H7 (cell line): ENCODE measurements at regions not wholly inside any gene's neighbourhood (a gene's known extent, or its start where the extent isn't known, plus 50 kb on each side); places are given as distances from the start of the nearest gene placed in this dataset.
"Not testable (repeated sequence)": the region's sequence is repeated elsewhere in the genome, so short reads cannot be mapped to it uniquely, and the experiment has no call there.

Source experiments
- DNase-seq: peaks from one replicate; pipeline ENCODE4 v3.0.0; 2012
- H3K27me3 ChIP-seq: 2 replicates; pipeline ENCODE4 v1.6.0; 2011; ENCODE audit warnings: mild to moderate bottlenecking, low read length; ENCODE audit not compliant: control insufficient read depth, insufficient read depth
- H3K36me3 ChIP-seq: replicated peaks from 2 replicates; pipeline ENCODE4 v1.5.1; 2011; ENCODE audit warnings: low read length; ENCODE audit not compliant: control insufficient read depth, insufficient read depth
- H3K4me3 ChIP-seq: 2 replicates; pipeline ENCODE4 v1.5.1; 2011; ENCODE audit warnings: low read depth, mild to moderate bottlenecking, control low read depth, low read length, moderate library complexity; ENCODE audit not compliant: insufficient read depth

DNA sequence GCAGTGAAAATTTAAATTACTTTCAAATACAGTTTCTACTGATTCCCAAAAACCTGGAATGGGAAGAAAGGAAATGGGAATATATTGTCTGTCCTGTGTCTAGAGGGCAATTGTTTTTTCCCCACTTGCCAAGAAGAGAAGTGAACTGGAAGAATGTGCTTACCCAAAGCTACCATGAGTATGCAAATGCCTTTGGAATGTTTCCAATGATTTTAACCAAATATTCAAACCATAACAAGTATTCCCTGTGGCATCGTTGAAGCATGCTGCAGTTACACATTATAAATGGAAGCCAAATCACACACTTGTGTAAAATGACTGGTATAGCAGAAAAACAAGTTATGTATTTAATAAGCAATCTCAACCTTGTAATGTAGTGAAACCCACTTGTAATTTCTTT, 368.2 kb downstream of the GBE1 start:
- DNase-seq: no peak
- Histone ChIP-seq H3K4me3 (no peak overlapping the region), H3K27me3 (no peaks in the 10 kb centered on the region), H3K36me3 (no peaks in the 10 kb centered on the region)

DNA sequence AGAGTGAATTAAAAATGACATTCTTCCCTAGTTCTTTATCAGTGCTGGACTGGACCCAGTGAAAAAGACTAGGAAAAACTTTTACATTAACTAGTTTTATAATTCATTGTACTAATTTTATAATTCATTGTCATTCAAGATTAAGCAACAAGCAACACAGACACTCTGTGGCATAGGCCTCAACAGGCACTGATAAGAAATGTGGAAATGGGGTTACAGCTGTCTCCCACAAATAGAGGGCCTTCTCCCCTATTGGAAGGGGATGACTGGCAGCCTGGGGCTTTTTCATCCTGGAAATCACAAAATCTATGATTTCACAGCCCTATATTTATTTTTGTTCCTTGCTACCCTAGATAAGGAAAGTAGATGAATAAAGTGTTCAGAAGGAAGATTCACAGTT, 370.6 kb downstream of the GBE1 start:
- Histone ChIP-seq H3K27me3 (no peaks in the 10 kb centered on the region), H3K4me3 (no peak overlapping the region), H3K36me3 (no peaks in the 10 kb centered on the region)
- no peak for DNase-seq

DNA sequence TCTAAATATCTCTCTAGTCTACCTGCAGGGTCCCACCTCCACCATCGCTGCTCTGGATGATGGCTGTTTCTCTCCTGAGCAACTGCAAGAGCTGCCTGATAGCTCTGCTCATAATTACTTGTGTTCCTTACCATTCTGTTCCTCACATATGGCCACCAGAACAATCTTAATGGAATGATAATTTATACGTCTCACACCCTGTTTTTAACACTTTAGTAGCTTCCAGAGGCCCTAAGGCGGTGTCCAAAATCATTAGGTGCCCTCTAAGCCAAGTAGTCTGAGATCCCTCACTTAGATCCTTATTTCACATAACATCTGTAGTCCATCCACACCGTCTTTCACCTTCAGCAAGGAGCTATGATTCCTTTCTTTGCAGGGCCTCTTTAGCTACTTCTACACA, 373.3 kb downstream of the GBE1 start:
- H3K27me3 ChIP-seq: no peaks in the 10 kb centered on the region
- no peak for DNase-seq
- H3K36me3 ChIP-seq: no peaks in the 10 kb centered on the region
- H3K4me3 ChIP-seq: no peak overlapping the region

- no peak overlapping the region for H3K4me3 ChIP-seq
- H3K27me3 ChIP-seq: no peaks in the 10 kb centered on the region
- DNase-seq: no peak
- no peaks in the 10 kb centered on the region for H3K36me3 ChIP-seq
Measured at GRCh38 chr3:81382470-81382869, 379.0 kb downstream of the GBE1 start.

DNA sequence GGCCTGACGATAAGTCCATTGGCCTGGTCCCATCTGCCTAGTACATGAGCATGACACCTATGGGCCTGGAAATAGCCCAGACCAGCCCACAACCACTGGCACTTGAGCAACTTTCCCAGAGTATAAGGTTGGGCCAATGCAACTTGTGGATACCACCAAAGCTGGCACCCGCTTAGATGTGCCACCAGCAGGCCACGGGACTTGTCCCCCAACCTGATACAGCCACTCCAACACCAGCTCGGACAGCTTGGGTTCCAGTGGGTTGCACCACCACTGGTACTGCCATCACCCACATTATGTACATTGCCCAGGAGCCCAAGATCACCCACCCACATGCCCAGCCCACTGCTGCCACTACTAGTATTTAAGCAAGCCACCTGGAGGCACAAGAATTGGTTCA, 381.2 kb downstream of the GBE1 start:
- DNase-seq: no peak
- Histone ChIP-seq H3K4me3 (no peak overlapping the region), H3K36me3 (no peaks in the 10 kb centered on the region), H3K27me3 (no peaks in the 10 kb centered on the region)

- H3K36me3 ChIP-seq: no peaks in the 10 kb centered on the region
- no peak overlapping the region for H3K4me3 ChIP-seq
- H3K27me3 ChIP-seq: no peaks in the 10 kb centered on the region
- no peak for DNase-seq
Measured at GRCh38 chr3:81378552-81379293, 382.7 kb downstream of the GBE1 start.

DNA sequence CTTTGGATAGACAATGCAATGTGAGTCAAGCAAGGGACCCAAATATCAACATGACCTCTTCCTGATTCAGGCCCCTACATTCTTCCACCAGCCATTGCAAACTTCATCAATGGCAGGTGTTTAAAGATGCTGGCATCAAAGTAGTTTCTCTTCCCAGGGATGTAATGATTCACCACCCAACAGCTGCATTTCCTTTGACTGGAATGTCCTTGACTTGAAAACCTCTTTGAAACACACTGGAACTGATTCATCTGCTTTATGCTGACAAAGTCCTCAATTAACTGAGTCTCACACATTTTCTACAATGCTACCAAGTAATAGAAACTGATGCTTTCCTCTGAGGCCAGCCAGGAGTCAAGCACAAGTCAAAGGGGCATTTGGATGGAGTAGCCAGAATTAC, 385.5 kb downstream of the GBE1 start:
- Histone ChIP-seq H3K36me3 (no peaks in the 10 kb centered on the region), H3K27me3 (no peaks in the 10 kb centered on the region), H3K4me3 (no peak overlapping the region)
- DNase-seq: no peak

DNA sequence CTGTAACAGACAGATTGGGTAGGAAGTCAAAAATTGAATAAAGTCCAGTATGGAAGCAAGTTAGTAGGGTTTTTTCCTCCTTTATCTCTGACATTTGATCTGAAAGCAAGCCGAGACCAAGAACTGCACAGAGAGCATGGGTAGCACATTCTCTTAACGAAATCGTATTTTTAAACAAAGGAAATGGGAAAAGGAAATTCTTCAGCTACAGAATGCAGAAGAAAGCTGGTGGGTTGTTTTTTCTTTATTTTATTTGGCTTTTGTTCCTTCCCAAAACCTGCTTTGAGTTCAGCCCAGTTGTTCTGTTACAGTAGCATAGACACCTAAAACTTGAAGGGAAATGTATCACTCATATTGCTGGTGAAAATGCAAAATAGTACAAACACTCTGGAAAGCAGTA, 397.0 kb downstream of the GBE1 start:
- H3K27me3 ChIP-seq: no peaks in the 10 kb centered on the region
- H3K4me3 ChIP-seq: no peak overlapping the region
- no peak for DNase-seq
- H3K36me3 ChIP-seq: no peaks in the 10 kb centered on the region

GRCh38 chr3:81363816-81364215, 397.6 kb downstream of the GBE1 start:
- H3K27me3 ChIP-seq: no peaks in the 10 kb centered on the region
- no peak overlapping the region for H3K4me3 ChIP-seq
- DNase-seq: no peak
- H3K36me3 ChIP-seq: no peaks in the 10 kb centered on the region

DNA sequence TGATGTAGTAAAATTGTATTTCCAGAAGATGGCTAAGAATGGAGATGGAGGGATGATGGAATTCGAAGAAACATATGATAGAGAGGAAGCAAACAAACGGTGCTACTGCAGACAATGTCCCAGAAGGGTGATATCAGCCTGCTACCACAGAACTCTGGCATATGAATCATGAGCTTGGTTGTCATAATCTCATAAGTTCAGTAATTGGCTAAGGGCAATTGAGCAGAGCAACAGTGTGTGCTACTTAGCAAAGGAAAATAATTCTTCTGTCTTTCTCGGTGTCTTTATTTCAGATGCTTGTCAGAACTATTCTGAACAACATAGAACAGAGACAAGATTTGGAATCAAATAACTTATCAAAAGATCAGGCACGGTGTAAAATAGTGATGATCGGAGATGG, 407.3 kb downstream of the GBE1 start:
- Histone ChIP-seq H3K4me3 (no peak overlapping the region), H3K27me3 (no peaks in the 10 kb centered on the region)
- no peak for DNase-seq

GRCh38 chr3:81352867-81353266, 408.6 kb downstream of the GBE1 start:
- Histone ChIP-seq H3K36me3 (no peaks in the 10 kb centered on the region), H3K4me3 (no peak overlapping the region), H3K27me3 (no peaks in the 10 kb centered on the region)
- DNase-seq: peak; percentile 4

More for the DNA sequence above, 407.3 kb downstream of the GBE1 start:
- no peaks in the 10 kb centered on the region for H3K36me3 ChIP-seq

- no peak for DNase-seq
- Histone ChIP-seq H3K36me3 (no peaks in the 10 kb centered on the region), H3K27me3 (no peaks in the 10 kb centered on the region), H3K4me3 (no peak overlapping the region)
Measured at GRCh38 chr3:81349816-81350340, 411.6 kb downstream of the GBE1 start.

GRCh38 chr3:81339040-81339845, 422.2 kb downstream of the GBE1 start:
- H3K4me3 ChIP-seq: no peak overlapping the region
- H3K27me3 ChIP-seq: no peaks in the 10 kb centered on the region
- no peaks in the 10 kb centered on the region for H3K36me3 ChIP-seq
- peak; percentile 31 for DNase-seq

- DNase-seq: no peak
- H3K4me3 ChIP-seq: no peak overlapping the region
- no peaks in the 10 kb centered on the region for H3K27me3 ChIP-seq
- no peaks in the 10 kb centered on the region for H3K36me3 ChIP-seq
Measured at GRCh38 chr3:81336470-81336869, 425.0 kb downstream of the GBE1 start.

GRCh38 chr3:81329835-81330234, 431.6 kb downstream of the GBE1 start:
- not testable (repeated sequence) for DNase-seq

More at GRCh38 chr3:81329835-81330234, 431.6 kb downstream of the GBE1 start:
- not testable (repeated sequence) for H3K4me3 ChIP-seq, H3K27me3 ChIP-seq, H3K36me3 ChIP-seq
